GM21825 (cell line): ENCODE measurements at regions not wholly inside any gene's neighbourhood (a gene's known extent, or its start where the extent isn't known, plus 50 kb on each side); places are given as distances from the start of the nearest gene placed in this dataset.
"Not testable (repeated sequence)": the region's sequence is repeated elsewhere in the genome, so short reads cannot be mapped to it uniquely, and the experiment has no call there.

Experiments
- ATAC-seq: cut with Tn5 transposase; IDR thresholded peaks from one replicate; pipeline ENCODE4 v1.9.1; 2021; ENCODE audit warnings: mild to moderate bottlenecking, moderate library complexity; ENCODE audit not compliant: unreplicated experiment

DNA sequence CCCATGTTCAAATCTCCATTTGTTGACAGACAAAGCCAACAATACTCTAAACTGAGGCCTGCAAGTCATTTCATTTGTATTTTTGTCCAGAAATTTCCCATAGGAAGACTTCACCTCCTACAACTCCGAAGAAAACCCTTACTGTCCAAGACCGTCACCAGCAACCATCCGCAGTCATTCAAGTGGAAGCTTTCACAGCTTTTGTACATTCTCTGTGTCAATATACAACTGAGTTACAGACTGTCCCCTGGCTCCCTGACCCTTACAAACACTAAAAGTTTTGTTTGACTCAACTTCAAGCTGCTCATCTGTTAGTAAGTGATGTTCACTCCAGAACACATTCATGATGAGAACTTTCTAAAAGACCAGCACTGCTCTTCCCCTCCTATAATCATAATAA is 210.1 kb downstream of the DEPDC1B start:
- no peak for ATAC-seq

DNA sequence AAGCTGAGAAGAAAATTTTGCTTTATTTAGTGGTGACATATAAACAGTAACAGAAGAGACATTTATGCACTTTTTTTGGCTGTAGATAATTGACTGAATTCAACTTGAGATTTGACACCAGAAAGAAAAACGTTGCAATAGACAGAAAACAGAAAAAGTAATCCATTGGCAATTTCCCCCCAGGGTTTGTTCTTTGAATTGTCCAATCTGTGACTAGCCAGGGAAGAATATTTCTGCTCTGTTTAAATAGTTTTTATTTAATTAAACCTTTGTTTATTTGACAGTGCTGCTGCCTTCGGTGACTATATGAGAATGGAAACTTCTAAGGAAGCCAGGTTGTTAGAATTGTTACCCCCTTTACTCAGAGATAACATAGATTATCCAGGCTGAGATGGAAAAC is 210.6 kb downstream of the DEPDC1B start:
- ATAC-seq: no peak

DNA sequence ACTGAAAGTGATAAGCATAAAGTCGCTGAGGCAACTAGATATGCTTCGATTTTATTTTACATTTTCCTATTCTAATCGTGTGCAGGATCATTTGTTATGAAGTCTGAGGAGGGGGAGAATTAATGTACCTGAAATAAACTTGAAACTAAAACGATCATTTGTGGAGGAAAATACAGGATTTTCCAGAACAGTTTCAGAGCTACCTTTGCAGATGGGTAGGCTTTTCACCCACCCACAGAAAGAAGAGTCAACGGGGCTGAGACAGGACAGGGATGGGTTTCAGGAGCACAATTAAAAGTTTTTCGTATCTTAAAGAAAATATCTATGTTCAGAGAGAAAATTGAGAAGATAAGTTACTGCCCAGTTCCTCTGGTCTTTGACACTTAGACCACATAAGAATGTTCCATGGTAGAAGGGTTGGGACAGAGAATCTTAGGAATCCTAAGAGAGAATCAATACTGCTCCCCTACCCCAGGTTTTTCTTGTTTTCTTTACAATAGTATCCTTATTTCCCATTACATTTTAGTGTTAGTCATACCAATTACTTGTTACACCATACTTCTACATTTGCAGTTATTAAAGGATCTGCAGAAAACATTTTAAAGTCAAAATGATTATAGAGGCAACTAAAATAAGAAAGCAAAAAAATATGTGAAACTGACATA is 211.4 kb downstream of the DEPDC1B start:
- ATAC-seq: no peak

DNA sequence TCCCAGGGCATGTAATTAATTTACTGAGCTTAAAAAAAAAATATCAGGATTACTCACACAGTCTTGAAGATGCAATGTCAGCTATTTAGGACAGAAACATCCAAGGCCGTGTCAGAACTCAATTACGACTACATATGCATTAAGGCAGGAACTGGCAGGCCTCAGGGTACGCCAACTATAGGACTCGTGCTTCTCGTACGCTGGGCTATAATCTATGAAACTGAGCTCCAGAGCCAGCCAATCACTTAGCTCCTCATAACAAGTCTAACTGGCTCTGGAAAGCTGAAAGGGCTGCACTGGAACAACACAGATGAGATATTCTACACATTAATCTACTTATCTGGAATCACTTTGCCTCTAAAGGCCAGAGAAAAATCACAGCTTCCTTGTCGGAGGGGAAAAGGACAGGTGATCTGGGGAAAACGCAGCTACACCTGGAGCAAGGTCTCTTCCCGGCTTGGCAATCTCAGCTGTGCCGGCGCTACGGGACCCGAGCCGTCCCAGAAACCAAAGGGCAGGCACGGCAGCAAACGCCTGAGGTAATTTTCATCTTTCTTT is 212.0 kb downstream of the DEPDC1B start:
- no peak for ATAC-seq

DNA sequence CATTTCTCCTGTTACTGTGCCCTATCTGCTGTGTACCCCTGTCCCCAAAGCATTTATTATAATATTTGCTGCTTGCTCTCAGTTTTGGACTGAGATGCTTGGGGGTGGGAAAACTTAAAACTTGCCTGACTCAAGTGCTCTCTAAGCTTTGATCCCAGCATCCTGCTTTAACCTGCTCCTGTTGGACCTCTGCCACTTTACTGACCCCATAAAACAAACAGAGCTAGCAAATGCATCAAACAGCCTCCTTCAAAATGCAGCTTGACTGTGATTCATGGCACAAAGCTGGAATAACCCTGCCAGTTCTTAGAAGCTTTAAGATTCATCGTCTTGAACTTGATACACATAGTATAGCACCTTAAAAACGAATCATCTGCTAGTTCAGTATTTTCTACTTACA is 212.5 kb downstream of the DEPDC1B start:
- ATAC-seq: no peak

DNA sequence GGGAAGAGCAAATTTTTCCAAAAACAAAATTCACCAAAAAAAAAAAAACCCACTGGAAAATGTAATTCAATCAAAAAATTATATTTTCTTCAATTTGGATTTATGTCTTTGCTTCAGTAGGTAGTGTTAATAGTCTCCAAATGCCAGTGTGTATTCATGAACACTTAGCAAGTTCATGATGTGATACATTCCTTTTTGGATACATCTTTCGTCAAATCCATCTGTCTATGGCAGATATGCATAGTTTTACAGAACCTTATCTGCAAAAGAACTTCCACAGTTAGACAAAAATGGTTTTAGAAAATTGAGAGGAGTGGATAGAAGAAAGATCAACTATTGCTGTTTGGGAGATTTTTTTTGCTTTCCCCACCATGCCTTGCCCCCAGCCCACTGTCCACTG is 214.6 kb downstream of the DEPDC1B start:
- no peak for ATAC-seq

DNA sequence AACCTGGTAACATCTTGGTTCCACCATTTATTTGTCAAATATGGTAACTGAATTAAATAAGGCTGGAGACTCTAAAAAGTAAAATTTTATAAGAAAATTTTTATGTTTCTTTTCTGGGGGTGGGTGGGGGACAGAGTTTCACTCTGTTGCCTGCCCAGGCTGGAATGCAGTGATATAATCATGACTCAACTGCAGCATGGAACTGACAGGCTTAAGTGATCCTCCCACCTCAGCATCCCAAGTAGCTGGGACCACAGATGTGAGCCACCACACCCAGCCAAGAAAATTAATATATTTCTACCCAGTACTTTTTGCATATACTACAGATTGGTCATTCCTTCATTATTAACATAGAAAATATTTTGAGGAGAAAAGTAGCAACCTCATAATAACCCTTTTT is 216.9 kb downstream of the DEPDC1B start:
- ATAC-seq: no peak

DNA sequence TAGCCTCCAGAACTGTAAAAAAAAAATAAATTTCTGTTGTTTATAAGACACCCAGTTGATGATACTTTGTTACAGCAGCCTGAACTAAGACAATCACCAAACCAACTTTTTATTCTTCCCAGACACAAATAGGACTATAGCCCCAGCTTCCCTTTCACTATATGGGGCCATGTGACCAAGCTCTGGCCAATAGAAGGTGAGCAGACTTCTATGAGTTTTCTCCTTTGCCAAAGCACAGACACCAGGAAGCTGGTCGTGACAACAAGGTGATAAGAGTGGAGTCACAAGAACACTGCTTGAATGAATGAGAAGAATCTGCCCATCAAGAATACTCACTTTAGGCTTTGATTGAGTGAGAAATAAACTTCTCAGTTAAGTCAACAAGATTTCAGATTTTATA is 217.7 kb downstream of the DEPDC1B start:
- ATAC-seq: no peak

DNA sequence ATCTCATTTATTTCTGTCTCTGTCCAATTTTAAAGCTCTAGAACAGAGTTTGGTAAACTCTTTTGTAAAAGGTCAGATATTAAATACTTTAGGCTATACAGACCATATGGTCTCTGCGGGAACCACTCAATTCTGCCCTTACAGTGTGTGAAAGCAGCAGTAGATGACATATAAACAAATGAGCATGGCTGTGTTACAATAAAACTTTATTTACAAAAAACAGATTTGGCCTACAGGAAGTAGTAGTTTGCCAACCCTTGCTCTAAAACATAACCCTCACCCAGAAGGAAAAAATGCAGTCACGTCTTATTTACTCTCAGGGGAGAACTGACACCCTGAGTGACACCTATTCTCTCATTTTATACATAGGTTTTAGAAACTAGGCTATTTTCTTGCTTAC is 220.4 kb downstream of the DEPDC1B start:
- ATAC-seq: no peak

DNA sequence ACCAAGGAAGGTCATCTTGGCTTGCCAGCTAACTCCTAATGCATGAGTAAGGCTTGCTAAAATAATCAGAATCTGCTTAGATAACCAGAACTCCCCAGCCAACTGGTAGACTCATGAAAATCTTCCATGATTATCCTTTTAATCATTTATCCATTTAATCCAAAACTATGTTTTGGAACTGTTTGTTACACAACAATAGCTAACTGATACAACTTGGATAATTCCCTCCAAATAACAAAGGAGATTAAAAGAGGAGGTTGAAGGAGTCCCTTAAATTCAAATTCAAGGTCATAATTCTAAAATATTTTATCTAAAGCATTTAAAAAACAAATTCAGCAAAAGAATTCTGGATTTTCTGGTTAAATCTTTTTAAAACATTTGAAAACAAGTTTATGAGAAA is 222.1 kb downstream of the DEPDC1B start:
- no peak for ATAC-seq

DNA sequence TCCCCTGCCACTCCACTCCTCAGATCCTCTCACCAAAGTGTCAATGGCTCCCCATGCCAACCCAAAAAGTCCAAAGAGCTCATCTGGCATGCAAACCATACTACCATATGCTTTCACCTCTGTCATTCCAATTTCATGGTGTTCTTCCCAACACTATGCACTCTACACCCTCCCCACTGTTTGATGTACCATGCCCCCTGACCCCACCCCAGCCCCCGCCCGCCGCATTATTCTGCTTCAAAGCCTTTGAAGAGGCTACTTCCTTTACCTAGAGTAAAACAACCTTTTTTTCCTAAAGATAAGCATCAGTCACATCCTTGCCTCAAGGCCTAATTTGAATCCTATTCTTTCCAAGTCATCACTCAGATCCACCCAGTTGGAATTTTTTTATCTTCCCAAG is 226.3 kb downstream of the DEPDC1B start:
- no peak for ATAC-seq

DNA sequence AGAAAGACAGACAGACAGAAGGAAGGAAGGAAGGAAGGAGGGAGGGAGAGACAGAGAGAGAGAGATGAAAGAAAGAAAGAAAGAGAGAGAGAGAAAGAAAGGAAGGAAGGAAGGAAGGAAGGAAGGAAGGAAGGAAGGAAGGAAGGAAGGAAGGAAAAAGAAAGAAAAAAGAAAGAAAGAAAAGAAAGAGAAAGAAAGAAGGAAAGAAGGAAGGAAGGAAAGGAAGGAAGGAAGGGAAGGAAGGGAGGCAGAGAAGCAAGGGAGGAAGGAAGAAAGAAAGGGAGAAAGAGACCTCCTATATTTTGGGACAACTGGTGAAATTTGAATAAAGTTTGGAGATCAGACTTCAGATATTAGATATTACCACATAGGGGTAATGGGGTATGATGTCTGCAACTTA is 226.9 kb downstream of the DEPDC1B start:
- ATAC-seq: not testable (repeated sequence)

DNA sequence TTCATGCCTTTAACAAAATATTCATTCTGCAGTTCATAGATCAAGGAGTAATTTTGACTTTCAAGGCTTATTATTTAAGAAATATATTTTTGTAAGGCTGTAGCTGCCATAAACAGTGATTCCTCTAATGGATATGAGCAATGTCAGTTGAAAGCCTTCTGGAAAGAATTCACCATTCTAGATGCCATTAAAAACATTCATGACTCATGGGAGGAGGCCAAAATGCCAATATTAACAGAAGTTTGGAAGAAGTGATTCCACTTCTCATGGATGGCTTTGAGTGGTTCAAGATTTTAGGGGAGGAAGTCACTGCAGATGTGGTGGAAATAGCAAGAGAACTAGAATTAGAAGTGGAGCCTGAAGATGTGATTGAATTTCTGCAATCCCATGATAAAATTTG is 229.1 kb downstream of the DEPDC1B start:
- no peak for ATAC-seq

DNA sequence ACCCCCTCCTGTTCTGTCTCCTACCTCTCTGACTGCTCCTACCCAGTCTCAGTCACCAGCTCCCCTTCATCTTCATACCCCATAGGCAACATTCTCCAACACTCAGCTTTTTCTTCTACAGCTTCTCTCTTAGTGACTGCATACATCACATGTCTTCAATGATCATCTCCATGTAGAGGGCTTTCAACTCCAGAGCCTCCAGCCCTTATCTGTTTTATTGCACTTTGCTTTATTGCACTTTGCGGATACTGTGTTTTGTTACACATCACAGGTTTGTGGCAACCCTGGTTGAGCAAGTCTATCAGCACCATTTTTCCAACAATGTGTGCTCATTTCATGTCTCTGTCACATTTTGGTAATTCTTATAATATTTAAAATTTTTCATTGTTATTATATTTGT is 230.7 kb downstream of the DEPDC1B start:
- ATAC-seq: no peak

DNA sequence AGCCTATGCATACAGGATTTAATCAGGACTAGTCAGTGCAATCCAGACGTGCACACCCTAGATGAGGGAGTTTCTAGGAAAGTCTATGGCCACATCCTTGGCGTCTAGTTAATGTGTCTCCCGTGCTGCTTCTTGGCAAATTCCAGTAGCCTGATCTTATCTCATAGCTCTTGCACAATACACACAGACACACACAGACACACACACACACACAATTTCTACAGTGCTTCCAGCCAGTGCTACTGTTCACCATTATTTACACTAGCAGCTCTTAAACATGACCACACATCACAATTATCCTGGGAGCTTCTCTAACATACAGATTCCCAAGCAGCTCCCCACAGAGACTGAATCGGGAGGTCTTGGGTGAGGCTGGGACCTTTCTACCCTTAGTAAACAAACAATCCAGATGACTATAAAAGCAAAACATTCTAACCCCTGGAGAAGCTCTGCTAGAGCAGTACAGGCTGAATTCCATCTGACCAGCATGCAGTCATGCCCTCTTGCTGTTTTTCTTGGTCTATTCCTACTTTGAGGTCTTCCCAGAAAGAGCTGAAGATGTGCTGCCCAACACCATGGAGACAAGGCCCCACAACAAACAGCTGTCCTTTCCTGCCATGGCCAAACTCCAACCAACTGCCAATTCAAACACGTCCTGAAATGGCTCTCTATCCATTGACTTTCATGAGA is 236.6 kb downstream of the DEPDC1B start:
- ATAC-seq: no peak

DNA sequence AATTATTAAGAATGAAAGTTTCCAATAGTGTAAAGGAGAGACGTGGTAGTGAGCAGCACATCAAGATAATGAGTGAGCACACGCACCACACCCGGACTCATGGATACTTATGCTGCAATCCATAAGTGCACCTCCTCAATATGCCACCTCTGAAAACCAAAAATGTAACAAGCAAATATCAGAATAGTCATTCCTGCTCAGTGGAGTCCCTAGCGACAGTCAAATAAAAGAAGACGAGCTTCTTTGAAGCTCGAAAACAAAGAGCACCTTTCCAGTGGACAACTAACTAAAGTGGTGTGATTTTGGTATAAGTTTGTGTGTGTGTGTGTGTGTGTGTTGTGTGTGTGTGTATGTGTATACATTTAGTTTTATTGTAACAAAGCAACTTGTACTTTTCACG is 241.3 kb downstream of the DEPDC1B start:
- no peak for ATAC-seq

DNA sequence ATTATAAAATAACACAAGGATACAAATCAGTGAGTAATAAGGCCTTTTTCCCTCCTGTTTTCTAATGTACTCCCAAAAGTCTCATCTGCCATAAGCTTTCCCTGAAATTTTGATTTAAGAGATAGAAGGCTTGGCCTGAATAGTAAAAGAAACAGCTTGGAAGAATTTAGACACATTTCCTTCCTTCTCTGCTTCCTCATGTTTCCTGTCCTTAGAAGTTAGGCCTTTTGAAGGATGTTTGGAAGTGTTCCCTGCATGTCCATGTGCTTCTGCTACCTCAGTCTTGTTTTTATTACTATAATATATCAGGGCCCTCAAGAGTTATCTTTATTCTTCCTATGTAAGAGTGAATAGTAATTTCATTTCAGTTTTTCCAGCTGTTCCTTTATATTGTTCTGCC is 242.7 kb downstream of the DEPDC1B start:
- no peak for ATAC-seq

DNA sequence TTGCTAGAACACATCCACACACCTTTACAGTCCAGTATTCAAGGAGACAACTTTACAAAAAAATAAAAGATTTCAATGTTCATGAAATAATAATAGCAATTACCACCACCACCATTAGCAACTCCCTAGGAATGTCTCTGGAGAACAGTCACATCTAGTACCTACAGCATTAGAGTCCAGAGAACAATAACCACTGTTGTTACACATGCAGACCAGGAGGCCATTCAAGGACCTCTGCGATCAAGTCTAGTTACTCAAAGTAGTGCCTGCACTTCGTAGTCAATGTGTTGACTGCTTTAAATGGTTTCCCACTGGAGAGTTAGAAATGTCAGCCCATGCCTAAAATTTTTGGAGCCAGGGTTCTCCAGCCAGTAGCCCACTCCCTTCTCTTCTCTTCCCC is 244.4 kb downstream of the DEPDC1B start:
- ATAC-seq: no peak

DNA sequence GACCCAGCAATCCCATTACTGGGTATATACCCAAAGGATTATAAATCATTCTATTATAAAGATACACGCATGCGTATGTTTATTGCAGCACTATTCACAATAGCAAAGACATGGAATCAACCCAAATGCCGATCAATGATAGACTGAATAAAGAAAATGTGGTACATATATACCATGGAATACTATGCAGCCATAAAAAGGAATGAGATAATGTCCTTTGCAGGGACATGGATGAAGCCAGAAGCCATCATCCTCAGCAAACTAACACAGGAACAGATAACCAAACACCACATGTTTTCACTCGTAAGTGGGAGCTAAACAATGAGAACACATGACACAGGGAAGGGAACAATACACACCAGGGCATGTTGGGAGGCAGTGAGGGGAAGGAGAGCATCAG is 245.7 kb downstream of the DEPDC1B start:
- not testable (repeated sequence) for ATAC-seq

DNA sequence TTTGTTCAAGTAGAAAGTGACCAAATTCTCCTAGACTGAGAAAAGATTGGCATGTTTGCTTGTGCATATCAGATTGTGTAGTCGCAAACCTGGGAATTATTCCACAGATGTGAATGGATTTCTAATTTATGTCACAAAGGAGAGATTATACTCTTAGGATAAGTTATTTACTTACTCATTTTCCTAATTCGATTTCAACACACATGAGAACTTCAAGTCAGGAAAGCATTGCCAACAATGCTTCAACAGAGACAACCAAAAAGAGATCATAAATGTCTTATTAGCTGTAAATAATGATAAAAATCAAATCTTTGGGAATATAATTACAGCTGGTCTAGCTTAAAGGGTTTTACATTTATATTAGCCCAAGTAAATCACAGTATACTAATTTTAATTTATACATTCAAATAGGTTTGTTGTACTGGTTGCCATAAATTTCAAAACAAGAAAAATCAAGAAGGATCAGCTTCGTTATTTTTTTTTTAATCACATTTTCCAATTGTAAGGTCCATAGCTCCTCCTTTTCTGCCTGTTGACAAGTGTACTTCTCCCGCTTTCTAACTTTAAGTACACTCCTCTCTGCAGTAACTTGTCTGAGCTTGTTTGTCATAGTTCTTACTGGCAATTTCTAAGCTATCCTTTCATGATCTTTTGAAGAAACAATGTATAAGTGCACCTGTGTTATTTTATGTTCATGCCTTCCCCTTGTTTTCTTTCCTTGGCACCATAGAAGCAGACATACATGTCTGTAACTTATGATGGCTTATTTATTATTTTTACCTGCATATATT is 246.6 kb downstream of the DEPDC1B start:
- no peak for ATAC-seq

DNA sequence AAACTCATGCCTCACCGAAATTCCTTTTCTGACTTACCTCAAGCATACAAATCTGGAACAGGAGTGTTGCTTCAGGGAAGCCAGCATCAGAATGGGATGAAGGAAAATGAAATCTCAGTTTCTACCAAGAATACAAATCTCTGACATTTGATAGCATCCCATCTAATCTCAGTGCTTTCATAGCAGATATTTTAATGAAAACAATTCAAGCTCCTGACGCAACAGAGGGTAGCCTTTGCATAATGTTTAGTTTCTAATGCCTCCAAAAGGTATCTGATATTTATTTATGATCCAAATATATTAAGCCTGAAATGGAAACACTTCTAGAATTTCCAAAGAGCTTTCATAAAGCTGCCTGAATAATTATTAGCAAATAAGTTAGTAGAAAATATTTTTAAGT is 251.4 kb downstream of the DEPDC1B start:
- no peak for ATAC-seq

DNA sequence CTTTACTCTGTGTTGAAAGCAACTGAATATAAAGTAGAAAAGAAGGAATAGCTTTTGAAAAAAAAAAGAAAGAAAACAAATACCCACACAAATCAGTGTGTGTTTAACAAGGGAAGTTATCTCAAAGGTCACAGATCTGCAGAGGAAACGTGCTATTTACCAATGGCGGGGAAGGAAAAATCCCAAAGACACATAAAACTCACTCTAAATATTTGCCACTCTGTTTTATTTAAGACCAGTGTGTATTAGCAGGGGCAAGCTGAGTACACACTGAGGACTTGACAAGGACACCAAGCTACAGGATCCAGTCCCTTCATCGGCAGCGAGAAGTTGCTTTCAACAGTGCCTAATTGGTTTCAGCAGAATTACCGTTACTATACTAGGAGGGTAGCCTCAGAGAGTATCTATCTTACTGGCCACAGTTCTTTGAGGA is 252.5 kb downstream of the DEPDC1B start:
- no peak for ATAC-seq
